HEK293 (cell line): ENCODE measurements at regions not wholly inside any gene's neighbourhood (a gene's known extent, or its start where the extent isn't known, plus 50 kb on each side); places are given as distances from the start of the nearest gene placed in this dataset.

Experiments
- CTCF ChIA-PET: fragments of 350-600 bp; formaldehyde crosslinking; extraction: SDS; loops from one replicate; lab custom pipeline; 2021; ENCODE audit warnings: antibody characterized with exemption; lab: Yijun Ruan, JAX
- POLR2A ChIA-PET: fragments of 300-600 bp; formaldehyde crosslinking; extraction: SDS; loops from one replicate; lab custom pipeline; 2020; ENCODE audit warnings: antibody characterized with exemption, inconsistent platforms; lab: Yijun Ruan, JAX
- H3K27ac ChIP-seq: fragments of 200-500 bp; sonication (Bioruptor generic); 2 replicates; pipeline ENCODE4 v1.5.1; 2014; ENCODE audit warnings: low read depth, low read length, control low read depth, inconsistent platforms; ENCODE audit errors: extremely low read depth
- H3K36me3 ChIP-seq, 2 experiments: fragments of 200-500 bp in 1 of 2; sonication (Bioruptor generic) in 1 of 2; 1 replicate in 1 of 2; 2 replicates in 1 of 2; pipeline ENCODE4 v1.5.1; 2014 to 2017; ENCODE audit warnings: inconsistent platforms in 2 of 2, low read length in 2 of 2; ENCODE audit not compliant: control insufficient read depth in 2 of 2, insufficient read depth in 1 of 2
- H3K4me1 ChIP-seq: fragments of 200-500 bp; sonication (Bioruptor generic); 2 replicates; pipeline ENCODE4 v1.5.1; 2014; ENCODE audit warnings: mild to moderate bottlenecking, low read length, inconsistent platforms; ENCODE audit not compliant: control insufficient read depth, insufficient read depth
- H3K4me3 ChIP-seq: 2 replicates; pipeline ENCODE4 v1.5.1; 2011; ENCODE audit warnings: low read depth, mild to moderate bottlenecking, control low read depth, low read length, moderate library complexity
- H3K9me3 ChIP-seq: fragments of 200-500 bp; sonication (Bioruptor generic); 2 replicates; pipeline ENCODE4 v1.5.1; 2014; ENCODE audit warnings: low read depth, low read length, inconsistent platforms; ENCODE audit not compliant: control insufficient read depth, insufficient read depth
- GLI4 ChIP-seq: fragments of 450-650 bp; formaldehyde crosslinking; IDR thresholded peaks from 2 replicates; pipeline ENCODE4 v1.5.1; 2016; ENCODE audit warnings: missing biosample characterization, missing genetic modification characterization
- KLF10 ChIP-seq: fragments of 450-650 bp; IDR thresholded peaks from 2 replicates; pipeline ENCODE4 v1.5.1; 2018; ENCODE audit warnings: missing biosample characterization, mild to moderate bottlenecking, missing genetic modification characterization
- KLF16 ChIP-seq: fragments of 450-650 bp; formaldehyde crosslinking; IDR thresholded peaks from 2 replicates; pipeline ENCODE4 v1.5.1; 2017; ENCODE audit warnings: missing biosample characterization, missing genetic modification characterization
- MEIS1 ChIP-seq: sonication (generic); formaldehyde crosslinking; IDR thresholded peaks from 2 replicates; pipeline ENCODE4 v1.8.1; 2022; ENCODE audit warnings: missing genetic modification reagents, mild to moderate bottlenecking, borderline replicate concordance
- PRDM10 ChIP-seq: fragments of 450-650 bp; formaldehyde crosslinking; IDR thresholded peaks from 2 replicates; pipeline ENCODE4 v1.5.1; 2016; ENCODE audit warnings: missing biosample characterization, missing genetic modification characterization
- TSHZ1 ChIP-seq: fragments of 450-650 bp; formaldehyde crosslinking; IDR thresholded peaks from 2 replicates; pipeline ENCODE4 v1.5.1; 2016; ENCODE audit warnings: missing biosample characterization, missing genetic modification characterization, borderline replicate concordance
- WT1 ChIP-seq: fragments of 450-650 bp; formaldehyde crosslinking; IDR thresholded peaks from 2 replicates; pipeline ENCODE4 v1.5.1; 2016; ENCODE audit warnings: missing biosample characterization, missing genetic modification characterization
- YY1 ChIP-seq: fragments of 450-650 bp; formaldehyde crosslinking; IDR thresholded peaks from 2 replicates; pipeline ENCODE4 v1.5.1; 2018; ENCODE audit warnings: missing biosample characterization, missing genetic modification characterization
- ZBTB20 ChIP-seq: fragments of 450-650 bp; formaldehyde crosslinking; IDR thresholded peaks from 2 replicates; pipeline ENCODE4 v1.5.1; 2016; ENCODE audit warnings: missing biosample characterization, missing genetic modification characterization
- ZBTB49 ChIP-seq: fragments of 450-650 bp; formaldehyde crosslinking; IDR thresholded peaks from 2 replicates; pipeline ENCODE4 v1.5.1; 2016; ENCODE audit warnings: missing biosample characterization, missing genetic modification characterization, low read depth
- ZNF174 ChIP-seq: fragments of 450-650 bp; formaldehyde crosslinking; IDR thresholded peaks from 2 replicates; pipeline ENCODE4 v1.5.0; 2017; ENCODE audit warnings: missing biosample characterization, mild to moderate bottlenecking, missing genetic modification characterization
- ZNF175 ChIP-seq: fragments of 450-650 bp; formaldehyde crosslinking; IDR thresholded peaks from 2 replicates; pipeline ENCODE4 v1.5.1; 2016; ENCODE audit warnings: missing biosample characterization, missing genetic modification characterization
- ZNF223 ChIP-seq: fragments of 450-650 bp; formaldehyde crosslinking; IDR thresholded peaks from 2 replicates; pipeline ENCODE4 v1.5.1; 2016; ENCODE audit warnings: missing biosample characterization, missing genetic modification characterization
- ZNF248 ChIP-seq: fragments of 450-650 bp; formaldehyde crosslinking; IDR thresholded peaks from 2 replicates; pipeline ENCODE4 v1.5.1; 2017; ENCODE audit warnings: missing biosample characterization, missing genetic modification characterization
- ZNF311 ChIP-seq: fragments of 450-650 bp; formaldehyde crosslinking; IDR thresholded peaks from 2 replicates; pipeline ENCODE4 v1.5.1; 2017; ENCODE audit warnings: missing biosample characterization, missing genetic modification characterization, borderline replicate concordance
- ZNF354C ChIP-seq: fragments of 450-650 bp; formaldehyde crosslinking; IDR thresholded peaks from 2 replicates; pipeline ENCODE4 v1.5.1; 2016; ENCODE audit warnings: missing biosample characterization, missing genetic modification characterization, low read depth, borderline replicate concordance
- ZNF37A ChIP-seq: fragments of 450-650 bp; IDR thresholded peaks from 2 replicates; pipeline ENCODE4 v1.5.1; 2018; ENCODE audit warnings: missing biosample characterization, missing genetic modification characterization
- ZNF394 ChIP-seq: fragments of 450-650 bp; formaldehyde crosslinking; IDR thresholded peaks from 2 replicates; pipeline ENCODE4 v1.5.1; 2016; ENCODE audit warnings: missing biosample characterization, missing genetic modification characterization, mild to moderate bottlenecking, moderate library complexity, borderline replicate concordance
- ZNF423 ChIP-seq: fragments of 450-650 bp; formaldehyde crosslinking; IDR thresholded peaks from 2 replicates; pipeline ENCODE4 v1.5.1; 2016; ENCODE audit warnings: missing biosample characterization, missing genetic modification characterization
- ZNF530 ChIP-seq: fragments of 450-650 bp; formaldehyde crosslinking; IDR thresholded peaks from 2 replicates; pipeline ENCODE4 v1.5.1; 2016; ENCODE audit warnings: low read depth, missing biosample characterization, missing genetic modification characterization
- ZNF561 ChIP-seq: fragments of 450-650 bp; IDR thresholded peaks from 2 replicates; pipeline ENCODE4 v1.5.1; 2018; ENCODE audit warnings: missing biosample characterization, missing genetic modification characterization, borderline replicate concordance
- ZNF600 ChIP-seq: fragments of 450-650 bp; formaldehyde crosslinking; IDR thresholded peaks from 2 replicates; pipeline ENCODE4 v1.5.1; 2016; ENCODE audit warnings: missing biosample characterization, missing genetic modification characterization
- ZNF660 ChIP-seq: fragments of 450-650 bp; IDR thresholded peaks from 2 replicates; pipeline ENCODE4 v1.5.1; 2018; ENCODE audit warnings: missing biosample characterization, mild to moderate bottlenecking, missing genetic modification characterization
- ZNF677 ChIP-seq: fragments of 450-650 bp; IDR thresholded peaks from 2 replicates; pipeline ENCODE4 v1.5.0; 2018; ENCODE audit warnings: missing biosample characterization, mild to moderate bottlenecking, missing genetic modification characterization, moderate library complexity
- ZNF707 ChIP-seq: fragments of 450-650 bp; formaldehyde crosslinking; IDR thresholded peaks from 2 replicates; pipeline ENCODE4 v1.5.1; 2016; ENCODE audit warnings: missing biosample characterization, missing genetic modification characterization

- no peak for TF ChIP-seq TSHZ1
- no peak for TF ChIP-seq ZNF423 (tag by site-specific recombination)
Observed at GRCh38 chr20:11499101-11499634, 418.5 kb upstream of the BTBD3 start (continued).

- Histone ChIP-seq H3K4me3 (no peak overlapping the region), H3K36me3 (no peaks in the 10 kb centered on the region), H3K27ac (no peak overlapping the region), H3K9me3 (no peaks in the 10 kb centered on the region), H3K4me1 (no peaks in the 10 kb centered on the region)
- ChIA-PET CTCF (no interaction called here), POLR2A (no interaction called here)
- no peak for TF ChIP-seq YY1 (tag by site-specific recombination)
- TF ChIP-seq MEIS1 (CRISPR knock-in tag): no peak
- TF ChIP-seq ZNF175: no peak
- TF ChIP-seq ZNF677: no peak
- no peak for TF ChIP-seq PRDM10 (tag by site-specific recombination)
- no peak for TF ChIP-seq ZNF37A
- no peak for TF ChIP-seq ZBTB49
- TF ChIP-seq ZNF660 (tag by site-specific recombination): no peak
- no peak for TF ChIP-seq ZNF174 (tag by site-specific recombination)
Observed at GRCh38 chr20:11502061-11502460, 415.6 kb upstream of the BTBD3 start.

GRCh38 chr20:11502671-11503070 lies 415.0 kb upstream of the BTBD3 start:
- Histone ChIP-seq H3K27ac (no peak overlapping the region), H3K9me3 (no peaks in the 10 kb centered on the region), H3K36me3 (no peaks in the 10 kb centered on the region), H3K4me1 (no peaks in the 10 kb centered on the region), H3K4me3 (no peak overlapping the region)
- CTCF ChIA-PET: no interaction called here
- POLR2A ChIA-PET: no interaction called here
- TF ChIP-seq ZNF707 (tag by site-specific recombination) (no peak), ZNF394 (tag by site-specific recombination) (no peak), ZNF248 (tag by site-specific recombination) (no peak), ZBTB20 (tag by site-specific recombination) (no peak), ZNF561 (no peak), WT1 (tag by site-specific recombination) (no peak), ZNF600 (no peak), ZNF530 (tag by site-specific recombination) (no peak), ZNF223 (tag by site-specific recombination) (no peak), KLF10 (tag by site-specific recombination) (no peak), ZNF311 (no peak), GLI4 (tag by site-specific recombination) (no peak), KLF16 (no peak), ZNF354C (tag by site-specific recombination) (no peak)
